Neural cell (in vitro differentiated cells): ENCODE measurements at regions not wholly inside any gene's neighbourhood (a gene's known extent, or its start where the extent isn't known, plus 50 kb on each side); places are given as distances from the start of the nearest gene placed in this dataset.

Source experiments
- CTCF ChIP-seq: fragments of 450-650 bp; IDR thresholded peaks from 2 replicates; pipeline ENCODE4 v1.5.1; 2014; ENCODE audit warnings: antibody characterized with exemption, mild to moderate bottlenecking, moderate library complexity; ENCODE audit not compliant: poor library complexity, severe bottlenecking
- EP300 ChIP-seq: fragments of 450-650 bp; conservative IDR thresholded peaks from 2 replicates; pipeline ENCODE4 v1.6.1; 2014; ENCODE audit warnings: antibody characterized with exemption, mild to moderate bottlenecking, moderate library complexity; ENCODE audit not compliant: poor library complexity, severe bottlenecking
- EZH2 ChIP-seq: fragments of 200-600, 300-800 bp; shearing (Covaris generic), sonication (generic); IDR thresholded peaks from 2 replicates; pipeline ENCODE4 v1.6.1; 2014; ENCODE audit warnings: antibody characterized with exemption, low read length, borderline replicate concordance, mild to moderate bottlenecking; ENCODE audit not compliant: insufficient read depth, poor library complexity, severe bottlenecking
- MXI1 ChIP-seq: fragments of 450-650 bp; conservative IDR thresholded peaks from 2 replicates; pipeline ENCODE4 v1.6.1; 2014; ENCODE audit warnings: antibody characterized with exemption, mild to moderate bottlenecking; ENCODE audit not compliant: poor library complexity, severe bottlenecking
- POLR2AphosphoS5 ChIP-seq: IDR thresholded peaks from 2 replicates; pipeline ENCODE4 v1.6.1; 2012
- REST ChIP-seq: IDR thresholded peaks from 2 replicates; pipeline ENCODE4 v1.6.1; 2012; ENCODE audit warnings: borderline replicate concordance
- SMC3 ChIP-seq: fragments of 450-650 bp; conservative IDR thresholded peaks from 2 replicates; pipeline ENCODE4 v1.6.1; 2014; ENCODE audit warnings: antibody characterized with exemption, mild to moderate bottlenecking, moderate library complexity; ENCODE audit not compliant: poor library complexity
- TAF1 ChIP-seq: IDR thresholded peaks from 2 replicates; pipeline ENCODE4 v1.6.1; 2012; ENCODE audit warnings: low read depth

- TF ChIP-seq REST (no peak), CTCF (no peak), POLR2AphosphoS5 (no peak), EZH2 (no peak), TAF1 (no peak), MXI1 (no peak), EP300 (no peak), SMC3 (no peak)
These were observed 474.8 kb upstream of the SLIT2 start for GRCh38 chr4:19776929-19777328.
